DMS114 treated with DMSO at 0.1 percent for 48 hours (cell line): ENCODE measurements at regions not wholly inside any gene's neighbourhood (a gene's known extent, or its start where the extent isn't known, plus 50 kb on each side); places are given as distances from the start of the nearest gene placed in this dataset.
"Not testable (repeated sequence)": the region's sequence is repeated elsewhere in the genome, so short reads cannot be mapped to it uniquely, and the experiment has no call there.

Source experiments
- DNase-seq: peaks from one replicate; lab custom pipeline; 2025; ENCODE audit not compliant: unreplicated experiment; lab: John Stamatoyannopoulos, UW

DNA sequence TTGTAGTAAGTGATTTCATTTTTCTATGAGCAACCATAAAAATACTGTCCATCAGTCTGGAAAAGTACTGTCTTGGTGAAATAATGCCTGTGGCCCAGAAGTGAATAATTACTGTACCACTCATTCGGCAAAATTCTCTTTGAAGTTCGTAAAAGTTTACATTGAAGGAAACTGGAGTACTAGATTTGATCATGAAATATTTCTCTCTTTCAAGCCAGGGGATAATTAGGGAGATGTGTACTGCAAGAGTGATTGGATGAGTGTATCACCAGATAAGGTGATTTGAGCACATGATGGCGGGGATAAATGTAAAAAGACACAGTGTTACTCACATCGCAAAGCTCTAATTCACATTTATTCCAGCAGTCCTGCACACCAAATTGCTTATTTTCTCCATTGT is 883.2 kb upstream of the PIK3C3 start:
- no peak for DNase-seq

GRCh38 chr18:41069167-41069566 is 885.9 kb upstream of the PIK3C3 start:
- DNase-seq, result no peak

DNA sequence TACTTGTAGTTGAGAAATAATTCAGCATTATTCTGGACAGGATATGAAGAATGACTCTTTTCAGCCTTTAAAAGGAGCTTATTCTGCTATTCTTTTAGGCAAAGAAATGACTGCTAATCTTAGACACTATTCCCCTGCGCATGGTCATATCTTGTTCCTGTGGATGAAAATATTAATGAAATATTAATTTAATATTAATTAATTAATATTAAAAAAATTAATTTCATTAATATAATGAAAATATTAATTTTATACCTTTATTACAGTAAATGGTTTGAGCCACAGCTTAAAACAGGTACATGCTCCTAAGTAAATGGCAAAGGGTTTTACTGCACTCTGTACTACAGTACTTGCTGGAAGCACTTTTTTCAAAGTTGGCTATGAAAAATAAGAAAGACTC is 890.1 kb upstream of the PIK3C3 start:
- no peak for DNase-seq

- no peak for DNase-seq
Measured at GRCh38 chr18:41060967-41061366, 894.1 kb upstream of the PIK3C3 start.

GRCh38 chr18:41059126-41059415 is 896.0 kb upstream of the PIK3C3 start:
- DNase-seq, result no peak

DNA sequence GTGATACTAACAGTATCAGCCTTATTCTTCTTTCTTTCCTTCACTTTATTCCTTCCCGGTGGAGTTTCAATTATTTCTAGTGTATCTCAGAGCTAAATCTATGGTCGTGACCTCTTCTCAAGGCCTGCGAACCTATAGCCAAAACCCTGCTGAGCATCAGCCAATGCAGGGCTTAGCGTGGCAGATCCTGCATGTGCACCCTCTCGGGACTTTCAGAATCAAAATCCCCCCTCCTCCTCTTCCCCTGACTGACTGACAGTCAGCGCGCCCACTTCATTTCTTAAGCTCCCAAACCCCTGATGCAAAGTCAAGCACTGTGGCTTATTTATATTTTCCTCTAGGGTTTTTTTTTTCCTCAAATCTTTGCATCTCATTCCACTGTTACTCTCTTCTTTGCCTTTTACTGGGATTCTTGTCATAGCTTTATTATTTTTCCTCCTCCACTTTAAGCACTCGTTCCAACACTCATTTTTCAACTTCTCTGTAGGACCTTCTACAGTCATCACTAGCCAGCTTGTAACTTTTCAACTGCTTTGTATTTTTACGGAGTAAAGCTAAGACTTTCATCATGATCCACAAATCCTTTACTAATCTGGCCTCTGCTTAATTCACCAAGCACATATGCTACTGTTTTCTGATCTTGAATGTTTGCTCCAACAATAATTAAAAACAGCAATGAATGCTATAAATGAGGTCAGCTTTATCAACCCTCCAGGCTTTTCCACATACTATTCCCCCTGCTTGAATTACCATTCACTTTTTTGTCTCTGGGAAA is 896.5 kb upstream of the PIK3C3 start:
- DNase-seq, result no peak

DNA sequence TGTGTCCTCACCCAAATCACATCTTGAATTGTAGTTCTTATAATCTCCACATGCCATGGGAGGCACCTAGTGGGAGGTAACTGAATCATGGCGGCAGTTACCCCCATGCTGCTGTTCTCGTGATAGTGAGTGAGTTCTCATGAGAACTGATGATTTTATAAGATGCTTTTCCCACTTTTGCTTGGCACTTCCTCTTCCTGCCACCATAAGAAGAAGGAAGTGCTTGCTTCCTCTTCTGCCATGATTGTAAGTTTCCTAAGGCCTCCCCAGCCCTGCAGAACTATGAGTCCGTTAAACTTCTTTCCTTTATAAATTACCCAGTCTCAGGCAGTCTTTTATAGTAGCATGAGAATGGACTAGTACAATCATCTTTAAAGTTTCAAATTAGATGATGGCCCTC is 902.4 kb upstream of the PIK3C3 start:
- DNase-seq, result no peak

DNA sequence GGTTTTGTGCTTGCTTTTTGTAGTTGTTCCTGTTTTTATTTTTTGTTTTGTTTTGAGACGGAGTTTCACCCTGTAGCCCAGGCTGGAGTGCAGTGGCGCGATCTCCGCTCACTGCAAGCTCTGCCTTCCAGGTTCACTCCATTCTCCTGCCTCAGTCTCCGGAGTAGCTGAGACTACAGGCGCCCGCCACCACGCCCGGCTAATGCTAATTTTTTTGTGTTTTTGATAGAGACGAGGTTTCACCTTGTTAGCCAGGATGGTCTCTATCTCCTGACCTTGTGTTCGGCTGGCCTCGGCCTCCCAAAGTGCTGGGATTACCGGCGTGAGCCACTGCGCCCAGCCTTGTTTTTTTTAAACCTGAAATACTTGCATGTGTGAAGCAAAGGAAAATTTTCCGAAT is 908.8 kb upstream of the PIK3C3 start:
- DNase-seq, result not testable (repeated sequence)

DNA sequence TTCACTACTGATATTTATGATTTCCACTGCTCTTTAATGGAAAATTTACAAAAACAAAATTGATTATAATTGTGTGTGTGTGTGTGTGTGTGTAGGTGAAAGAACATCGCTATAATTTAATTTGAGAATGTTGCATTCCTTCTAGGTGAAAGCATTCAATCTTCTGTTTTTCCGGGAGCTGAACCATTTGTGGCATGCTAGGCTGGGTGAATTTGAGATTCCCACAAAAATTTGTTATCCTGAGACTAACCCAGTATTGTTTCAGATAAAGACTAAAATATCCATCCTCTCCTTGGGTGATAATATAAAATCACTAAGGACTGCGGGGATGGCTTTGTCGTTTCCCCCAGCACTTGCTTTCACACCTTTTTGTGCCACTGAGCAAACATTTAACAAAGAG is 911.2 kb upstream of the PIK3C3 start:
- DNase-seq, result no peak

DNA sequence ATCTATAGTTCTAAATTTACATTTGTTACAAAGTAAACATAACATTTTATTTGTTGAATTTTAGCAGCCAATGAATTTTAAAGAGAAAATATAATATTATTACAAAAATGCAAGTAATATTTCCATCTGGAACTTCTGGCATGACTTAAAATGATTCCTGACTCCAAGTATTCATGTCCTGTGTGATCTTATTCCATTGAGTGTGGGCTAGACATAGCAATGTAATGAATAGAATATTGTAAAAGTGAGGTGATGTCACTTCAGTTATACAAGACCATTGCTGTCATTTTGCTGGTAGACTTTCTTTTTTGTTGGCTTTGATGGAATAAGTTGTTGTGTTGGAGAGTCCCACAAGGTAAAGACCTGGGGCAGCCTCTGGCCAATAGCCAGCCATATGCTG is 912.2 kb upstream of the PIK3C3 start:
- DNase-seq, result no peak

DNA sequence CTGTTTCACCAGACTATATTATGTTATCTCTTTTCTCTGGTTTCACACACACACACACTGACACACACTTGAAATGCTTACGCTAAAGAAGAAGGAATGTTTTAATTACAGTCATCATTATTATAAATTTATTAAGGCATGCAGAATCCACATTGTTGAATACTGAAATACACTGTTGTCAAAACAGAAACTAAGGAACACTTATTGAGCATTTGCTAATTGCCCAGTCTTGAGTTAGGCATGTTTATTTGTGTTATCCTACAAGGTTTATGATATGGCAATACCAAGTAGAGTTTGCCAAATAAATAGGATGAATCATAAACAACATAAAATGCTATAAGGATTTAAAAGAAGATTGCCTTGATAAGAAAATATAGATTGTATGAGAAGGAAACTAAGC is 917.0 kb upstream of the PIK3C3 start:
- no peak for DNase-seq

- no peak for DNase-seq
Measured at GRCh38 chr18:41036346-41036745, 918.7 kb upstream of the PIK3C3 start.

- DNase-seq, result no peak
Measured at GRCh38 chr18:41034413-41034812, 920.6 kb upstream of the PIK3C3 start.

GRCh38 chr18:41025666-41026065 is 929.4 kb upstream of the PIK3C3 start:
- no peak for DNase-seq

DNA sequence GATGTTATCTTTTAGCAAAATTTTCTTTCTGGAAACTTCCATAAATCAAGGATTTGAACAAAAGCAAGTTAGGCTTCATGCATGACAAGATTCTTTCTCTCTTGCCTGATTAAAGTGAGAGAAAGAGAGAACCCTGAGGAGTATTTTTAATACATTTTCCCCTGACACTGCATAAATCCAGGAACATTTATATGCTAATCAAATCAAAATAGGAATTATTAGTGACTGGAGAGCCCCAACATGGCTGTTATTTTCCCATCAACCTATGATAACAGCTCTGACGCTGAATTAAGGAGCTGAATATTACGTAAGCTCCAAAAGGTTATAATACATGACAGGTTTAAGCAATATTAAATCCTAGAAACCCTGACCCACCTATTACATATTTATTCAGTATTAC is 930.2 kb upstream of the PIK3C3 start:
- no peak for DNase-seq

DNA sequence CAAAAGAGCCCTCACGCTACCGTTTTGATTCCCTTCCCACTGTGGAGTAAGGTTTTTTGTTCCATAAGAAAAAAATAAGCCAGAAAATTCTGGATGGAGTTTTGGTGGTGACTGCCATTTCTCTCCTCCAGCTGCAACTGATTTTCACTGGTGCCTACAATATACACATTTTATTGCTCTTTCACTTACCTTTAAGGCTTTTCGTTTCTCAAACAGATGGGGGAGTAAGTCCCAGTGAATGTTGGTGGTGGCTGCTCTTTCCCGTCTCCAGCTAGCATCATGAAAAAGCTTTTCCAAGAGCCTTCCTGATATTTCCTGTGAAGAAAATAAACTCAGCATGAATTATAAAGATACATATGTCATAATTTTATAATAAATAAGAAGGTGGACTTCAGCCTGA is 932.5 kb upstream of the PIK3C3 start:
- DNase-seq, result no peak

- no peak for DNase-seq
Measured at GRCh38 chr18:41021089-41021488, 933.9 kb upstream of the PIK3C3 start.

- no peak for DNase-seq
Measured at GRCh38 chr18:41012194-41012593, 942.8 kb upstream of the PIK3C3 start.

- DNase-seq, result no peak
Measured at GRCh38 chr18:41009926-41010325, 945.1 kb upstream of the PIK3C3 start.

DNA sequence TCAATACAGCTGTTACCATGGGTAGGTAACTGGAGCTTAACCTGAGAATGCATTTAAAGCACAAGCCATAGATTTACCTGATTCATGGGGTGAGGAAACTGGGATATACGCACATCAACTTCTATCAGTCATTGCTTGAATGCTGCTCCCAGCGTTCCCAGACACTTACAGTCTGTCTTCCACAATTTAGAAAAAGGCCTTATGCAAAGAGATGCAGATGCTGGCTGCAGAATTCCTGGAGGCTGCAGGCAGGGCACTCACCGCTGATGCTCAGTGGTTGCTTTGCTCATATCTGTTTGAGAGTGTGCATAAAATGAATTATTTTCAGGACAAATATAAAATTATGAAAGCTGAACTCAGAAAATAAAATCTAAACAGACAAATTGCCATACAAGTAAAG is 950.7 kb upstream of the PIK3C3 start:
- DNase-seq, result no peak

- DNase-seq, result no peak
Measured at GRCh38 chr18:40995529-40995928, 959.5 kb upstream of the PIK3C3 start.

- no peak for DNase-seq
Measured at GRCh38 chr18:40993363-40993762, 961.7 kb upstream of the PIK3C3 start.

GRCh38 chr18:40987581-40987980 is 967.5 kb upstream of the PIK3C3 start:
- no peak for DNase-seq

DNA sequence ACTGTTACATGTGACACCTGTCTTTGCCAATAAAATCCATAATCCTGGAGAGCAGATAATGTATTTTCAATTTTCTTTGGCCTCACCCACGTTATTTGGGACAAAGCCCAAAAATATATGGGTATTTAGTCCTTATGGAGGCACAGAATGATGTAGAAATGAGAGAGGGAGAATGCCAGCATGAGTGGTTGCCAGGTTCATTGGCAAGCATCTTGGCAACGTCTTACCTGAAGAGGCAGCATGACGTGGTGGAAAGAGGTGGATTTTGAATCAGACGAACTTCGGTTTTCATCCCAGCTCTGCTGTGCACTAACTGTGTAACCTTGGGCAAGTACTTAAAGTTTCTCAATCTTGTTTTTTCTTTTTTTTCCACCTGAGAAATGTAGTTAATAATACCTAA is 969.6 kb upstream of the PIK3C3 start:
- no peak for DNase-seq
